ENCODE measurements at regions not wholly inside any gene's neighbourhood (a gene's known extent, or its start where the extent isn't known, plus 50 kb on each side); places are given as distances from the start of the nearest gene placed in this dataset.

DNA sequence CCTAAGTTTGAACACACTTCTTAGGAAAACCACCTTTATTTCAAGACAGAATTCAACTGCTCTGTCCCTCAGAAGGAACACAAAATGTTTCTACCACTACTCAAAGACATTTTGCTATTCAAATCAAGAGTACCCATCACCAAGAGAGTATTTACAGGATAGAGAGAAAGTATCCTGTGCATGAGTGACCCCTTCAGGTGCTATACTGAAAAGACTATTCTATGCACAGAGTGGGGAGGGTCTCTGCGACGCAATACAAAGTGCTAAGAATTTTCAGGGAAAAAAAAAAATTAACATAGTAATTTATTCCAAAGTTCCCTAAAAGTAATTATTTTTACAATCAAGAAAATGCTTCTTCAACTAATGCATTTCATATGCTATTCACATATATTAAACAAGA, 346.4 kb upstream of the FAM241A start:
- Histone ChIP-seq H3K27ac (no peak overlapping the region), H3K36me3 (no peaks in the 10 kb centered on the region), H3K4me3 (no peak overlapping the region), H3K9me3 (no peaks in the 10 kb centered on the region), H3K4me1 (no peaks in the 10 kb centered on the region), H3K27me3 (no peaks in the 10 kb centered on the region)
- no peak for DNase-seq
- intact Hi-C loops (cut with DNase I), result no loop called here
- TF ChIP-seq POLR2A (IDR thresholded peaks at IDR 0.05), result no peak
- TF ChIP-seq, protein P1, sequence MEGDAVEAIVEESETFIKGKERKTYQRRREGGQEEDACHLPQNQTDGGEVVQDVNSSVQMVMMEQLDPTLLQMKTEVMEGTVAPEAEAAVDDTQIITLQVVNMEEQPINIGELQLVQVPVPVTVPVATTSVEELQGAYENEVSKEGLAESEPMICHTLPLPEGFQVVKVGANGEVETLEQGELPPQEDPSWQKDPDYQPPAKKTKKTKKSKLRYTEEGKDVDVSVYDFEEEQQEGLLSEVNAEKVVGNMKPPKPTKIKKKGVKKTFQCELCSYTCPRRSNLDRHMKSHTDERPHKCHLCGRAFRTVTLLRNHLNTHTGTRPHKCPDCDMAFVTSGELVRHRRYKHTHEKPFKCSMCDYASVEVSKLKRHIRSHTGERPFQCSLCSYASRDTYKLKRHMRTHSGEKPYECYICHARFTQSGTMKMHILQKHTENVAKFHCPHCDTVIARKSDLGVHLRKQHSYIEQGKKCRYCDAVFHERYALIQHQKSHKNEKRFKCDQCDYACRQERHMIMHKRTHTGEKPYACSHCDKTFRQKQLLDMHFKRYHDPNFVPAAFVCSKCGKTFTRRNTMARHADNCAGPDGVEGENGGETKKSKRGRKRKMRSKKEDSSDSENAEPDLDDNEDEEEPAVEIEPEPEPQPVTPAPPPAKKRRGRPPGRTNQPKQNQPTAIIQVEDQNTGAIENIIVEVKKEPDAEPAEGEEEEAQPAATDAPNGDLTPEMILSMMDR (IDR thresholded peaks at IDR 0.05), result peak in 2 of 4 donors; percentile 19 to 22
- 23% methylated on average over 2 of the region's 2 CpGs for whole genome bisulfite sequencing (ENCODE audit: insufficient coverage, low coverage, low lambda C conversion rate, missing lambda C conversion rate)
- ATAC-seq, result peak in 1 of 4 donors; percentile 34

DNA sequence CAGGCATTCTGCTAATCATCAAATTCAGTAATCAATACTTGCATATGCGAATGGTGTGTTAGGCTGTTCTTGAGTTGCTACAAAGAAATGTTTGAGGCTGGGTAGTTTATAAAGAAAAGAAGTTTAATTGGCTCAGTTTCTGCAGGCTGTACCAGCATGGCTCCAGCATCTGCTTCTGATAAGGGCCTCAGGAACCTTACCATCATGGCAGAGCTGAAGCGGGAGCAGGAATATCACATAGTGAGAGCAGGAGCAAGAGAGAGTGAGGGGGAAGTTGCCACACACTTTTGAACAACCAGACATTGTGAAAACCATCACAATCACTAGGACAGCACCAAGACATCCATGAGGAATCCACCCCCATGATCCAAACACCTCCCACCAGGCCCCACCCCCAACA, 344.7 kb upstream of the FAM241A start:
- H3K27me3 ChIP-seq, result no peaks in the 10 kb centered on the region
- no peaks in the 10 kb centered on the region for H3K36me3 ChIP-seq
- ATAC-seq (no peak), DNase-seq (no peak)
- TF ChIP-seq, protein P1 (IDR thresholded peaks at IDR 0.05), result no peak
- no peak for TF ChIP-seq POLR2A (IDR thresholded peaks at IDR 0.05)
- intact Hi-C loops (cut with DNase I), result no loop called here
- no peak overlapping the region for H3K4me3 ChIP-seq
- H3K4me1 ChIP-seq, result no peaks in the 10 kb centered on the region
- H3K9me3 ChIP-seq, result no peaks in the 10 kb centered on the region
- 87% methylated on average over 2 of the region's 2 CpGs for WGBS (ENCODE audit: insufficient coverage, low coverage, low lambda C conversion rate, missing lambda C conversion rate)
- H3K27ac ChIP-seq, result no peak overlapping the region

DNA sequence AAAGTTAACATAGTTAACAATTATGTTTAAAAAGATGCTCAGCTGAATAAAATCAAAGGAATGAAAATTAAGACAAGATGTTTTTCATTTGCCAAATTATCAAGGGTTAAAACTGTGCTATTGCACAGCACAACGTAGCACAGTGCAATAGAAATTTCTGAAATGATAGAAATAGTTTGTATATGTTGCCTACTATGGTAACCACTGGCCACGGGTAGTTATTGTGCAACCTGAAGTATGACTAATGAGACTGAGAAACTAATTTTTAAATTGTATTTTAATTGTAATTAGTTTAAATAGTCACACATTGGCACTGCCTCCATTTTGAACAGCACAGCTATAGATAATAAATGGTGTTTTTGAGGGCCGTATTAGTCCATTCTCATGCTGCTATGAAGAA, 343.1 kb upstream of the FAM241A start:
- WGBS (ENCODE audit: insufficient coverage, low coverage, low lambda C conversion rate, missing lambda C conversion rate), result 39% methylated on average over 3 of the region's 3 CpGs
- Histone ChIP-seq H3K4me1 (no peaks in the 10 kb centered on the region), H3K27me3 (no peaks in the 10 kb centered on the region), H3K36me3 (no peaks in the 10 kb centered on the region), H3K27ac (no peak overlapping the region), H3K4me3 (no peak overlapping the region), H3K9me3 (no peaks in the 10 kb centered on the region)
- intact Hi-C loops (cut with DNase I), result no loop called here
- no peak for DNase-seq
- no peak for TF ChIP-seq POLR2A (IDR thresholded peaks at IDR 0.05)
- TF ChIP-seq, protein P1 (IDR thresholded peaks at IDR 0.05), result no peak
- no peak for ATAC-seq

DNA sequence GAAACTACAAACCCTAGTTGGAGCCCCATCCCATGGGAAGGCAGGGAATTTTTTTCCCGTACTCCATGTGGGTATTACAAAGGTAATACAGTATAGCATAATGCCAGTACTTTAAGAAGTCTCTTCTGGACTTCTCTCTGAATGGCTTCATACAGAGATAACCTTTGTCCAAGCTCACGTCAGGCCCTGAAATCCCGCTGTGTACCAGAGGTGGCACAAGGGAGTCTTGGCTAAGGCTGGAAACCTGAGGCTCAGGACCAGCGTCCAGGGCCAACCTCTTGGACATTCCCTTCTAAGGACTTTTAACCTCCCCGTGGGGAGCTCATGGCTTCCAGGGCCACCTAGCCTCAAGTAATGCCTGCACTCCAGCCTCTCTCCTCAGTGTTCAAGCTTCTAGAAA, 338.9 kb upstream of the FAM241A start:
- Histone ChIP-seq H3K27me3 (no peaks in the 10 kb centered on the region), H3K36me3 (no peaks in the 10 kb centered on the region), H3K9me3 (no peaks in the 10 kb centered on the region), H3K4me1 (no peaks in the 10 kb centered on the region), H3K4me3 (no peak overlapping the region), H3K27ac (no peak overlapping the region)
- ATAC-seq (peak; percentile 33 to 83 (median 62)), DNase-seq (peak in 1 of 3 donors; percentile 23)
- intact Hi-C loops (cut with DNase I), result no loop called here
- 35% methylated on average over 5 of the region's 5 CpGs for WGBS (ENCODE audit: insufficient coverage, low coverage, low lambda C conversion rate, missing lambda C conversion rate)
- TF ChIP-seq, protein P1 (IDR thresholded peaks at IDR 0.05), result peak in 1 of 4 donors; percentile 30
- TF ChIP-seq POLR2A (IDR thresholded peaks at IDR 0.05), result no peak

GRCh38 chr4:111807576-111807975, 337.7 kb upstream of the FAM241A start:
- WGBS (ENCODE audit: insufficient coverage, low coverage, low lambda C conversion rate, missing lambda C conversion rate), result 68% methylated on average over 5 of the region's 5 CpGs

More at GRCh38 chr4:111807576-111807975, 337.7 kb upstream of the FAM241A start:
- Histone ChIP-seq H3K4me1 (no peaks in the 10 kb centered on the region), H3K27ac (no peak overlapping the region), H3K36me3 (no peaks in the 10 kb centered on the region), H3K9me3 (no peaks in the 10 kb centered on the region), H3K27me3 (no peaks in the 10 kb centered on the region), H3K4me3 (no peak overlapping the region)
- intact Hi-C loops (cut with DNase I), result no loop called here
- no peak for TF ChIP-seq POLR2A (IDR thresholded peaks at IDR 0.05)
- TF ChIP-seq, protein P1 (IDR thresholded peaks at IDR 0.05), result no peak
- no peak for DNase-seq
- no peak for ATAC-seq

Measured in right lobe of liver (tissue), 6 donors.